SU-DHL-6 (cell line): ENCODE measurements at regions not wholly inside any gene's neighbourhood (a gene's known extent, or its start where the extent isn't known, plus 50 kb on each side); places are given as distances from the start of the nearest gene placed in this dataset.

ENCODE experiments used
- EZH2phosphoT487 ChIP-seq: fragments of 200-600 bp; sonication (generic), shearing (Covaris generic); conservative IDR thresholded peaks from 2 replicates; pipeline ENCODE4 v1.6.1; 2018; ENCODE audit warnings: mild to moderate bottlenecking, antibody characterized with exemption, low read length, moderate library complexity, mixed read lengths
- TF ChIP-seq, protein P1 (sequence below): fragments of 200-600 bp; sonication (generic); IDR thresholded peaks from one replicate; pipeline ENCODE4 v1.5.1; 2017; ENCODE audit warnings: antibody characterized with exemption, mild to moderate bottlenecking, low read length, moderate library complexity; ENCODE audit not compliant: insufficient read depth, poor library complexity, severe bottlenecking

- TF ChIP-seq, protein P1, sequence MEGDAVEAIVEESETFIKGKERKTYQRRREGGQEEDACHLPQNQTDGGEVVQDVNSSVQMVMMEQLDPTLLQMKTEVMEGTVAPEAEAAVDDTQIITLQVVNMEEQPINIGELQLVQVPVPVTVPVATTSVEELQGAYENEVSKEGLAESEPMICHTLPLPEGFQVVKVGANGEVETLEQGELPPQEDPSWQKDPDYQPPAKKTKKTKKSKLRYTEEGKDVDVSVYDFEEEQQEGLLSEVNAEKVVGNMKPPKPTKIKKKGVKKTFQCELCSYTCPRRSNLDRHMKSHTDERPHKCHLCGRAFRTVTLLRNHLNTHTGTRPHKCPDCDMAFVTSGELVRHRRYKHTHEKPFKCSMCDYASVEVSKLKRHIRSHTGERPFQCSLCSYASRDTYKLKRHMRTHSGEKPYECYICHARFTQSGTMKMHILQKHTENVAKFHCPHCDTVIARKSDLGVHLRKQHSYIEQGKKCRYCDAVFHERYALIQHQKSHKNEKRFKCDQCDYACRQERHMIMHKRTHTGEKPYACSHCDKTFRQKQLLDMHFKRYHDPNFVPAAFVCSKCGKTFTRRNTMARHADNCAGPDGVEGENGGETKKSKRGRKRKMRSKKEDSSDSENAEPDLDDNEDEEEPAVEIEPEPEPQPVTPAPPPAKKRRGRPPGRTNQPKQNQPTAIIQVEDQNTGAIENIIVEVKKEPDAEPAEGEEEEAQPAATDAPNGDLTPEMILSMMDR = no peak
- TF ChIP-seq EZH2phosphoT487 = no peak
Measured at GRCh38 chr5:174549254-174549653, 175.1 kb upstream of the MSX2 start.
